Upper lobe of left lung (tissue), 6 donors: ENCODE measurements at regions not wholly inside any gene's neighbourhood (a gene's known extent, or its start where the extent isn't known, plus 50 kb on each side); places are given as distances from the start of the nearest gene placed in this dataset.

ENCODE experiments used
- ATAC-seq, 2 donors: fragments of 200-7000 bp; cut with Tn5 transposase; one replicate each; pipeline ENCODE4 v1.9.1; 2022; ENCODE audit warnings: mild to moderate bottlenecking in 2 of 2, moderate library complexity in 2 of 2; ENCODE audit not compliant: low FRiP score in 2 of 2
- DNase-seq, 2 donors: peaks; one replicate each; pipeline ENCODE4 v3.0.0-alpha.2; 2019 to 2020
- H3K27ac ChIP-seq, 4 donors: fragments of 200-600 bp; sonication (generic); one replicate each; pipeline ENCODE4 v1.5.1; 2016 to 2019
- H3K27me3 ChIP-seq, 4 donors: fragments of 200-600 bp; sonication (generic); one replicate each; pipeline ENCODE4 v1.5.1; 2017 to 2019
- H3K36me3 ChIP-seq, 4 donors: fragments of 200-600 bp; sonication (generic); one replicate each; pipeline ENCODE4 v1.5.1; 2016 to 2019
- H3K4me1 ChIP-seq, 4 donors: fragments of 200-600 bp; sonication (generic); one replicate each; pipeline ENCODE4 v1.5.1; 2018 to 2019
- H3K4me3 ChIP-seq, 4 donors: fragments of 200-600 bp; sonication (generic); one replicate each; pipeline ENCODE4 v1.5.1; 2017 to 2019; ENCODE audit warnings: mild to moderate bottlenecking in 2 of 4, moderate library complexity in 1 of 4
- H3K9me3 ChIP-seq, 4 donors: fragments of 200-600 bp; sonication (generic); one replicate each; pipeline ENCODE4 v1.5.1; 2018 to 2019
- CTCF ChIP-seq, 6 experiments: fragments of 450-650 bp in 4 of 6; fragments of 200-600 bp in 2 of 6; sonication (generic) in 2 of 6; IDR thresholded peaks; one replicate each; pipeline ENCODE4 v1.5.1; 2016 to 2019; ENCODE audit warnings: antibody characterized with exemption in 6 of 6
- EP300 ChIP-seq, 4 donors: sonication (generic); formaldehyde crosslinking; IDR thresholded peaks; one replicate each; pipeline ENCODE4 v1.5.1; 2017; ENCODE audit warnings: antibody characterized with exemption in 4 of 4, control low read depth in 2 of 4
- POLR2A ChIP-seq, 4 donors: fragments of 450-650 bp; IDR thresholded peaks; one replicate each; pipeline ENCODE4 v1.5.1; 2016 to 2017; ENCODE audit warnings: antibody characterized with exemption in 4 of 4, mild to moderate bottlenecking in 2 of 4
- POLR2AphosphoS5 ChIP-seq, 2 donors: sonication (generic); formaldehyde crosslinking; IDR thresholded peaks; one replicate each; pipeline ENCODE4 v1.5.1; 2017; ENCODE audit warnings: antibody characterized with exemption in 2 of 2
- WGBS, 2 donors: methylation state at CpG; one replicate each; pipeline ENCODE4 v1.1.5; 2017 to 2018; 5-methylcytosine and 5-hydroxymethylcytosine counted together
- donor health status: DM: no; HTN: no; CAD: no; lungs with moderate emphysema.
- donor health status: DM: no; HTN: yes; CAD: no; lungs with severe emphysema.

GRCh38 chr3:191944835-191945234 is 483.9 kb downstream of the PYDC2 start:
- Histone ChIP-seq H3K27ac (no peak overlapping the region), H3K9me3 (no peaks in the 10 kb centered on the region), H3K36me3 (no peaks in the 10 kb centered on the region), H3K4me3 (no peak overlapping the region), H3K27me3 (no peaks in the 10 kb centered on the region), H3K4me1 (no peaks in the 10 kb centered on the region)
- TF ChIP-seq CTCF (IDR thresholded peaks at IDR 0.05) (no peak), POLR2A (IDR thresholded peaks at IDR 0.05) (no peak), POLR2AphosphoS5 (IDR thresholded peaks at IDR 0.05) (no peak), EP300 (IDR thresholded peaks at IDR 0.05) (no peak)
- WGBS, 2 donors: 87 to 98% methylated on average over 3 of the region's 3 CpGs
- no peak for DNase-seq
- no peak for ATAC-seq

DNA sequence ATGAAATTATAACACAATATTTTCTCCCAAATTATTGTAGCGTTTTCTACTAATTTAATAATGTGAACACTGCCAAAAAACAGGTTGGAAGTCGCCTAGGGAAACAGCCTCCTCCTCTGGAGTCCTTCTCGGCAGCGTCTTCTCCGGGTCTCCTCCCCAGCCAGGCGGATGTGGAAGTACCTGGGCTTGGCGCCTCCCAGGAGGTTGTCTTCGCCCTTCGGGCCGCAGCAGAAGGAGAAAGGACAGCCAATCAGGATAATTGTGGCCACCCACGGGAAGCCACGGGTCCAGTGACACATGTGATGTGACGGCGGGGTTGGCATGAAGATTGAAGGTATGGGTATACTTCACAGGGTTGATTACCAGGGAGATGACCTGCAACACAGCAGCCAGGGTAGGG is 491.2 kb downstream of the PYDC2 start:
- no peaks in the 10 kb centered on the region for H3K9me3 ChIP-seq
- TF ChIP-seq POLR2A (IDR thresholded peaks at IDR 0.05) (no peak), POLR2AphosphoS5 (IDR thresholded peaks at IDR 0.05) (no peak), EP300 (IDR thresholded peaks at IDR 0.05) (no peak), CTCF (IDR thresholded peaks at IDR 0.05) (no peak)
- H3K36me3 ChIP-seq: no peaks in the 10 kb centered on the region
- H3K27me3 ChIP-seq: no peaks in the 10 kb centered on the region
- ATAC-seq: no peak
- DNase-seq: peak in 1 of 2 donors; percentile 13
- no peak overlapping the region for H3K27ac ChIP-seq
- WGBS, 2 donors: 88 to 94% methylated on average over 14 of the region's 14 CpGs
- no peaks in the 10 kb centered on the region for H3K4me1 ChIP-seq
- H3K4me3 ChIP-seq: no peak overlapping the region

DNA sequence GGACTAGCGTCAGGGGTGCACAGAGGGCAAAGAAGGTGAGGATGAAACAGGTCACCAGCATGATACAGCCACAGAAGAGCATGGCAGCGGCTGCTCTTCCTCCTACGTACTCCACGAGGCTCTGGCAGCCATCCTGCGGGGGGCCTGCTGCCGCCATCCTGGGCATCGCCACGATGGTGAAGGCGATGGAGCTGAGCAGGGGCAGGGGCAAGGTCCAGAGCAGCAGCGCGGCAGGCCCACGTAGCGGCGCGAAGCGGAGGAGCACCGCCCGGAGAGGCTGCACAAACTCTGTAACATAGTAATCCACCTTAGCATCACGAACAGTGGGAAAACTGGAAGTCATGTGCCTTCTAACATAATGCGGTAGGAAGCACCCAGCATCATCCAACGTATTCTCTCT is 491.6 kb downstream of the PYDC2 start:
- DNase-seq (peak in 1 of 2 donors; percentile 52), ATAC-seq (no peak)
- no peak overlapping the region for H3K27ac ChIP-seq
- no peaks in the 10 kb centered on the region for H3K4me1 ChIP-seq
- H3K4me3 ChIP-seq: no peak overlapping the region
- WGBS, 2 donors: 93 to 94% methylated on average over 19 to 21 of the region's 21 CpGs
- H3K36me3 ChIP-seq: no peaks in the 10 kb centered on the region
- TF ChIP-seq CTCF (IDR thresholded peaks at IDR 0.05) (no peak), POLR2A (IDR thresholded peaks at IDR 0.05) (no peak), EP300 (IDR thresholded peaks at IDR 0.05) (no peak), POLR2AphosphoS5 (IDR thresholded peaks at IDR 0.05) (no peak)
- no peaks in the 10 kb centered on the region for H3K9me3 ChIP-seq
- H3K27me3 ChIP-seq: no peaks in the 10 kb centered on the region

DNA sequence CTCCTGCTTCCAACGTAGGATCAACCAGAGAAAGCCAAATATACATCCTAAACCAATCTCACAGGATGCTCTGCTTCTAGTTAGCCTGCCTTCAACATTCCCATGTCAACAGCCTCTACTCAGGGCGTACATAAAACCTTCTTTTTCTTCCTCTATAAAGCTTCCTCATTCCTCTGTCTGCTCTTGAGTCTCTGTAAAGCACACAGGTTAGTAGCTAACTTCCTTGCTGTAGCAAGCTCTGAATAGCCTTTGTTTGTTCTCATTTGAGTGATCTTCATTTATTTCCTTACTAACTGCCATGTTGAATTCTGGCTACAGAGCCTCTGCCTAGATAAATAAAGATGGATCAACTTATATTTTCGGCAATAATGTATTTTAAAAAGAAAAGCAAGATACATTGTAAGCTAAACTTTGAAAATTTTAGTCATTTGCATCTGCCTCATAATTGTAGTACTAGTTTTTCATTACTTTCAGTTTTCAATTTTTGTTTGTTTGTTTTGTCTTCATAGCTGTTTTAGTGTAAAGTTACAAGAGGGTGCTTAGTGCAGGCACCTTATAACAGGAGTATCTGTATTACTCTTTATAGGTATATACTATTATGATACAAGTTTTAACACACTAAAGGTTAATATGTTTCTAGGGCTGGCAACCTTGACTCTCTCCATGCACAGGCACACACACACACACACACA is 498.2 kb downstream of the PYDC2 start:
- H3K4me3 ChIP-seq: no peak overlapping the region
- ATAC-seq: no peak
- H3K27ac ChIP-seq: no peak overlapping the region
- 43 to 60% methylated on average over 3 of the region's 3 CpGs for WGBS, 2 donors
- no peaks in the 10 kb centered on the region for H3K4me1 ChIP-seq
- no peaks in the 10 kb centered on the region for H3K36me3 ChIP-seq
- DNase-seq: no peak
- H3K27me3 ChIP-seq: no peaks in the 10 kb centered on the region
- no peaks in the 10 kb centered on the region for H3K9me3 ChIP-seq
- no peak for TF ChIP-seq POLR2AphosphoS5 (IDR thresholded peaks at IDR 0.05)
- no peak for TF ChIP-seq CTCF (IDR thresholded peaks at IDR 0.05)
- no peak for TF ChIP-seq EP300 (IDR thresholded peaks at IDR 0.05)
- no peak for TF ChIP-seq POLR2A (IDR thresholded peaks at IDR 0.05)

GRCh38 chr3:191959876-191960413 is 499.0 kb downstream of the PYDC2 start:
- TF ChIP-seq POLR2A (IDR thresholded peaks at IDR 0.05) (no peak), POLR2AphosphoS5 (IDR thresholded peaks at IDR 0.05) (no peak), EP300 (IDR thresholded peaks at IDR 0.05) (no peak), CTCF (IDR thresholded peaks at IDR 0.05) (no peak)
- Histone ChIP-seq H3K36me3 (no peaks in the 10 kb centered on the region), H3K27me3 (no peaks in the 10 kb centered on the region), H3K4me3 (no peak overlapping the region), H3K9me3 (no peaks in the 10 kb centered on the region), H3K4me1 (no peaks in the 10 kb centered on the region), H3K27ac (no peak overlapping the region)
- ATAC-seq (no peak), DNase-seq (no peak)
- WGBS, 2 donors: 53 to 70% methylated on average over 4 of the region's 4 CpGs
